H1 (cell line): ENCODE measurements at regions not wholly inside any gene's neighbourhood (a gene's known extent, or its start where the extent isn't known, plus 50 kb on each side); places are given as distances from the start of the nearest gene placed in this dataset.

Experiments used
- CTCF ChIA-PET: fragments of 300-600 bp; sonication (Branson Sonifier 250); formaldehyde crosslinking; loops from one replicate; lab custom pipeline; 2021; ENCODE audit not compliant: partially characterized antibody; lab: Charles Lee
- POLR2A ChIA-PET: fragments of 300-600 bp; sonication (Branson Sonifier 250); formaldehyde crosslinking; loops from one replicate; lab custom pipeline; 2021; ENCODE audit warnings: inconsistent platforms; ENCODE audit not compliant: partially characterized antibody; lab: Charles Lee
- DNase-seq, 2 experiments: peaks; one replicate each; pipeline versions ENCODE4 v3.0.0 to v3.0.0-alpha.2; 2010 to 2022; ENCODE audit warnings: low spot score in 2 of 2, low read depth in 1 of 2, mixed read lengths in 1 of 2
- FAIRE-seq: peaks from 2 replicates; lab custom pipeline; 2011; peaks lifted over from hg19 to GRCh38; lab: Jason Lieb, UNC
- H2AFZ ChIP-seq: 2 replicates; pipeline ENCODE4 v1.8.1; 2012; ENCODE audit warnings: low read length, inconsistent platforms
- H2AK5ac ChIP-seq: 2 replicates; pipeline ENCODE4 v1.6.1; 2013; ENCODE audit warnings: low read depth, low read length
- H2BK120ac ChIP-seq: replicated peaks from 2 replicates; pipeline ENCODE3; 2013; ENCODE audit warnings: low read depth, low read length, inconsistent platforms
- H2BK12ac ChIP-seq: 2 replicates; pipeline ENCODE4 v1.6.1; 2013; ENCODE audit warnings: low read depth, low read length
- H2BK15ac ChIP-seq: 2 replicates; pipeline ENCODE4 v1.6.1; 2013; ENCODE audit warnings: low read length
- H2BK20ac ChIP-seq: 2 replicates; pipeline ENCODE4 v1.6.1; 2013; ENCODE audit warnings: low read length
- H2BK5ac ChIP-seq: 2 replicates; pipeline ENCODE4 v1.6.1; 2013; ENCODE audit warnings: low read depth, low read length
- H3K14ac ChIP-seq: 2 replicates; pipeline ENCODE4 v1.6.1; 2013; ENCODE audit warnings: inconsistent platforms; ENCODE audit not compliant: insufficient read length
- H3K18ac ChIP-seq: 2 replicates; pipeline ENCODE4 v1.6.1; 2013; ENCODE audit warnings: low read length; ENCODE audit errors: extremely low read depth
- H3K23ac ChIP-seq: 2 replicates; pipeline ENCODE4 v1.6.1; 2013; ENCODE audit warnings: inconsistent platforms; ENCODE audit not compliant: insufficient read length
- H3K23me2 ChIP-seq: 2 replicates; pipeline ENCODE4 v1.6.1; 2013; ENCODE audit warnings: low read depth, low read length
- H3K27ac ChIP-seq: 2 replicates; pipeline ENCODE4 v1.6.1; 2011; ENCODE audit warnings: low read depth, low read length, inconsistent platforms
- H3K27me3 ChIP-seq, 4 experiments: replicated peaks in 1 of 4; 1 replicate in 1 of 4; 2 replicates in 3 of 4; pipeline versions ENCODE4 v1.6.1 to v1.8.1; 2011 to 2013; ENCODE audit warnings: low read length in 3 of 4, mild to moderate bottlenecking in 3 of 4, inconsistent platforms in 2 of 4, mixed read lengths in 2 of 4, moderate library complexity in 1 of 4; ENCODE audit not compliant: control insufficient read depth in 3 of 4, insufficient read depth in 3 of 4; ENCODE audit errors: extremely low read depth in 1 of 4
- H3K36me3 ChIP-seq, 4 experiments: 2 replicates each; pipeline versions ENCODE4 v1.6.1 to v1.8.1; 2011 to 2013; ENCODE audit warnings: mild to moderate bottlenecking in 4 of 4, low read length in 3 of 4, moderate library complexity in 2 of 4, control low read depth in 1 of 4, inconsistent platforms in 1 of 4; ENCODE audit not compliant: insufficient read depth in 4 of 4, control insufficient read depth in 2 of 4
- H3K4ac ChIP-seq: replicated peaks from 2 replicates; pipeline ENCODE3; 2013; ENCODE audit warnings: low read length, low read depth, mixed read lengths, inconsistent platforms; ENCODE audit not compliant: insufficient read length
- H3K4me1 ChIP-seq, 4 experiments: replicated peaks in 1 of 4; 1 replicate in 1 of 4; 2 replicates in 3 of 4; pipeline versions ENCODE4 v1.6.1 to v1.8.1; 2011 to 2013; ENCODE audit warnings: low read length in 3 of 4, inconsistent platforms in 2 of 4, mixed read lengths in 1 of 4; ENCODE audit not compliant: insufficient read depth in 4 of 4, control insufficient read depth in 3 of 4
- H3K4me2 ChIP-seq, 2 experiments: 2 replicates each; pipeline versions ENCODE4 v1.6.1 to v1.8.1; 2011 to 2013; ENCODE audit warnings: low read depth in 2 of 2, low read length in 2 of 2, control low read depth in 1 of 2, inconsistent platforms in 1 of 2, mild to moderate bottlenecking in 1 of 2; ENCODE audit not compliant: insufficient read depth in 1 of 2
- H3K4me3 ChIP-seq, 4 experiments: fragments of 200-600, 300-600 bp in 1 of 4; sonication (generic), shearing (Covaris generic), sonication (Bioruptor Twin) in 1 of 4; 2 replicates each; pipeline versions ENCODE4 v1.5.1 to v1.8.1; 2011 to 2016; ENCODE audit warnings: low read length in 4 of 4, low read depth in 3 of 4, control low read depth in 2 of 4, inconsistent platforms in 2 of 4, mild to moderate bottlenecking in 2 of 4, mixed read lengths in 1 of 4, moderate library complexity in 1 of 4; ENCODE audit not compliant: insufficient read depth in 2 of 4; ENCODE audit errors: extremely low read depth in 1 of 4
- H3K56ac ChIP-seq: replicated peaks from 2 replicates; pipeline ENCODE3; 2013; ENCODE audit warnings: low read depth, mild to moderate bottlenecking, mixed read lengths, low read length, inconsistent platforms; ENCODE audit not compliant: insufficient read length
- H3K79me1 ChIP-seq: 2 replicates; pipeline ENCODE4 v1.6.1; 2013; ENCODE audit warnings: low read depth, low read length, control low read depth
- H3K79me2 ChIP-seq, 2 experiments: 2 replicates each; pipeline versions ENCODE4 v1.6.1 to v1.8.1; 2012 to 2013; ENCODE audit warnings: low read length in 2 of 2, mild to moderate bottlenecking in 2 of 2, inconsistent platforms in 1 of 2; ENCODE audit not compliant: insufficient read depth in 2 of 2, control insufficient read depth in 1 of 2
- H3K9ac ChIP-seq, 4 experiments: replicated peaks in 1 of 4; 1 replicate in 1 of 4; 2 replicates in 3 of 4; pipeline versions ENCODE4 v1.6.1 to v1.8.1; 2011 to 2013; ENCODE audit warnings: low read depth in 3 of 4, low read length in 3 of 4, control low read depth in 2 of 4, mild to moderate bottlenecking in 2 of 4, moderate library complexity in 2 of 4, inconsistent platforms in 1 of 4; ENCODE audit errors: extremely low read depth in 1 of 4
- H3K9me3 ChIP-seq, 2 experiments: 2 replicates each; pipeline versions ENCODE4 v1.6.1 to v1.8.1; 2012 to 2013; ENCODE audit warnings: mild to moderate bottlenecking in 2 of 2, moderate library complexity in 2 of 2, control low read depth in 1 of 2, inconsistent platforms in 1 of 2, low read depth in 1 of 2, low read length in 1 of 2, mixed read lengths in 1 of 2; ENCODE audit not compliant: insufficient read depth in 2 of 2
- H4K20me1 ChIP-seq, 2 experiments: replicated peaks in 1 of 2; 2 replicates each; pipeline versions ENCODE3 to v1.8.1; 2011 to 2013; ENCODE audit warnings: inconsistent platforms in 2 of 2, low read length in 2 of 2, mild to moderate bottlenecking in 1 of 2; ENCODE audit not compliant: insufficient read depth in 2 of 2, control insufficient read depth in 1 of 2
- H4K5ac ChIP-seq: 2 replicates; pipeline ENCODE4 v1.6.1; 2013; ENCODE audit warnings: low read length, low read depth, mixed read lengths, inconsistent platforms; ENCODE audit not compliant: insufficient read length
- H4K8ac ChIP-seq: 2 replicates; pipeline ENCODE4 v1.8.0; 2013; ENCODE audit warnings: mild to moderate bottlenecking, moderate library complexity, low read length, inconsistent platforms; ENCODE audit not compliant: insufficient read depth; ENCODE audit errors: extremely low read depth
- H4K91ac ChIP-seq: replicated peaks from 2 replicates; pipeline ENCODE3; 2013; ENCODE audit warnings: low read length, mixed read lengths, inconsistent platforms; ENCODE audit not compliant: insufficient read length
- CBX8 ChIP-seq: fragments of 300-800, 300-1000 bp; sonication (generic); IDR thresholded peaks from 2 replicates; pipeline ENCODE4 v1.7.1; 2016; ENCODE audit warnings: low read depth, low read length, borderline replicate concordance
- CHD2 ChIP-seq: IDR thresholded peaks from 2 replicates; pipeline ENCODE4 v1.6.1; 2012; ENCODE audit warnings: low read length, improper control_type of control experiment
- CREB1 ChIP-seq: IDR thresholded peaks from 2 replicates; pipeline ENCODE4 v1.6.1; 2012; ENCODE audit warnings: inconsistent platforms
- GTF2F1 ChIP-seq: IDR thresholded peaks from 2 replicates; pipeline ENCODE4 v1.6.1; 2012; ENCODE audit warnings: low read depth, low read length, improper control_type of control experiment, borderline replicate concordance
- JUN ChIP-seq: IDR thresholded peaks from 2 replicates; pipeline ENCODE4 v1.6.1; 2011; ENCODE audit warnings: low read depth, mild to moderate bottlenecking, improper control_type of control experiment, low read length
- KDM4A ChIP-seq: IDR thresholded peaks from one replicate; pipeline ENCODE4 v1.7.1; 2012; ENCODE audit warnings: low read depth, mild to moderate bottlenecking, moderate library complexity, low read length, inconsistent platforms; ENCODE audit not compliant: severe bottlenecking
- NANOG ChIP-seq: IDR thresholded peaks from 2 replicates; pipeline ENCODE4 v1.6.1; 2011; ENCODE audit warnings: low read length, low read depth, mild to moderate bottlenecking, inconsistent platforms; ENCODE audit not compliant: insufficient read depth, poor library complexity, severe bottlenecking
- POLR2A ChIP-seq, 2 experiments: IDR thresholded peaks; 1 replicate in 1 of 2; 2 replicates in 1 of 2; pipeline ENCODE4 v1.6.1; 2011; ENCODE audit warnings: low read depth in 2 of 2, low read length in 2 of 2, mild to moderate bottlenecking in 2 of 2; ENCODE audit errors: control extremely low read depth in 1 of 2
- POLR2AphosphoS5 ChIP-seq: IDR thresholded peaks from 2 replicates; pipeline ENCODE4 v1.6.1; 2011; ENCODE audit warnings: low read depth, low read length
- SAP30 ChIP-seq: fragments of 300-600 bp; sonication (generic); IDR thresholded peaks from 2 replicates; pipeline ENCODE4 v1.7.1; 2012; ENCODE audit warnings: low read length, moderate library complexity, mild to moderate bottlenecking, inconsistent platforms; ENCODE audit not compliant: insufficient read depth, insufficient replicate concordance
- SIX5 ChIP-seq: IDR thresholded peaks from 2 replicates; pipeline ENCODE4 v1.6.1; 2011; ENCODE audit warnings: mild to moderate bottlenecking, low read depth, low read length
- SP1 ChIP-seq: IDR thresholded peaks from 2 replicates; pipeline ENCODE4 v1.6.1; 2011; ENCODE audit warnings: low read depth, low read length
- SP4 ChIP-seq: IDR thresholded peaks from 2 replicates; pipeline ENCODE4 v1.6.1; 2012; ENCODE audit warnings: low read length, inconsistent platforms
- SUZ12 ChIP-seq: fragments of 200-600 bp; sonication (generic); IDR thresholded peaks from 2 replicates; pipeline ENCODE4 v1.6.1; 2012; ENCODE audit warnings: mild to moderate bottlenecking, inconsistent platforms, low read length, moderate library complexity, mixed read lengths
- YY1 ChIP-seq: IDR thresholded peaks from 2 replicates; pipeline ENCODE4 v1.6.1; 2011; ENCODE audit warnings: low read depth, mild to moderate bottlenecking, low read length
- WGBS, 2 experiments: shearing (Covaris generic) in 1 of 2; methylation state at CpG; one replicate each; pipeline versions ENCODE4 v1.1.6 to v1.1.7; 2013 to 2015; ENCODE audit warnings: low lambda C conversion rate in 2 of 2, mixed read lengths in 2 of 2, inconsistent platforms in 1 of 2, low coverage in 1 of 2, missing lambda C conversion rate in 1 of 2; ENCODE audit not compliant: insufficient replicate concordance in 2 of 2, insufficient coverage in 1 of 2, insufficient read length in 1 of 2; ENCODE audit errors: extremely low coverage in 1 of 2, missing lambda C conversion rate in 1 of 2; 5-methylcytosine and 5-hydroxymethylcytosine counted together
- TF ChIP-seq, protein P1 (sequence below): IDR thresholded peaks from 2 replicates; pipeline ENCODE4 v1.6.1; 2012; ENCODE audit warnings: inconsistent platforms

DNA sequence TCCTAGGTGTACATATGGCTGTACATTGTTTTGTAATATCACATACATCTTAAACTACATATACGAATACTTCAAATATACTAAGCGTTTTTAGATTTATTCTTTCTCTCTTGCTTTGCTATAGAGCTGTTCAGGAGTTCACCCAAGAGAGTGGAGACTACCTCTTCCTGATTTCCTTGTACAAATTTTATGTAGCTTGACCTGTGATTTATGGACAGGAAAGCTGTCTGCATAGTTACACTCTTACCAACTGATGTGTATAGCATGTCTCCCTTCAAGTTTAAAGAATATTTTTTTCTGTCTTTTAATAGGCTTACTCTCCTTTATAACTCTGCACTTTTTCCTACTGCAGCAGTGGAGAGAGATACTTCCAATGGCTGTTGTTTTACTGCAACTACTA is 428.7 kb downstream of the NDFIP2 start:
- CTCF ChIA-PET, result no interaction called here
- Histone ChIP-seq H2BK15ac (no peak overlapping the region), H3K27ac (no peak overlapping the region), H3K79me2 (no peaks in the 10 kb centered on the region), H2BK20ac (no peak overlapping the region), H3K14ac (no peak overlapping the region), H2BK5ac (no peak overlapping the region), H2AK5ac (no peak overlapping the region), H3K18ac (no peak overlapping the region), H4K20me1 (no peaks in the 10 kb centered on the region), H4K8ac (no peak overlapping the region), H3K27me3 (peaks cover 0 to 1% (median 0%) of the 10 kb centered on the region in 4 experiments; a peak in 1 of 7 replicates), H2BK12ac (no peak overlapping the region), H3K23me2 (no peaks in the 10 kb centered on the region; the same call in 1 of the 2 replicates), H3K36me3 (no peaks in the 10 kb centered on the region), H3K4me3 (no peak overlapping the region), H2AFZ (no peak overlapping the region), H4K91ac (no peak overlapping the region), H3K56ac (no peak overlapping the region), H3K4me2 (no peak overlapping the region), H3K9me3 (no peaks in the 10 kb centered on the region), H4K5ac (no peak overlapping the region), H3K4ac (no peak overlapping the region), H3K23ac (no peak overlapping the region), H3K9ac (no peak overlapping the region), H2BK120ac (no peak overlapping the region), H3K79me1 (no peaks in the 10 kb centered on the region), H3K4me1 (peaks cover 0 to 2% (median 0%) of the 10 kb centered on the region in 4 experiments; a peak in 1 of 7 replicates)
- 93% methylated on average over 2 of the region's 2 CpGs; no CpG with 5 or more reads in 1 of the 2 experiments for WGBS, 2 experiments
- FAIRE-seq (no peak), DNase-seq (no peak)
- POLR2A ChIA-PET, result no interaction called here
- TF ChIP-seq SP4, result no peak
- TF ChIP-seq SUZ12, result no peak
- TF ChIP-seq CBX8, result no peak
- TF ChIP-seq JUN, result no peak
- no peak for TF ChIP-seq SIX5
- TF ChIP-seq SAP30, result no peak
- TF ChIP-seq YY1, result no peak
- no peak for TF ChIP-seq POLR2AphosphoS5
- no peak for TF ChIP-seq CHD2
- TF ChIP-seq KDM4A, result no peak
- TF ChIP-seq, protein P1, sequence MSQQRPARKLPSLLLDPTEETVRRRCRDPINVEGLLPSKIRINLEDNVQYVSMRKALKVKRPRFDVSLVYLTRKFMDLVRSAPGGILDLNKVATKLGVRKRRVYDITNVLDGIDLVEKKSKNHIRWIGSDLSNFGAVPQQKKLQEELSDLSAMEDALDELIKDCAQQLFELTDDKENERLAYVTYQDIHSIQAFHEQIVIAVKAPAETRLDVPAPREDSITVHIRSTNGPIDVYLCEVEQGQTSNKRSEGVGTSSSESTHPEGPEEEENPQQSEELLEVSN, result no peak
- no peak for TF ChIP-seq SP1
- no peak for TF ChIP-seq POLR2A (IDR thresholded peaks at IDR 0.05; ENCODE audit: control extremely low read depth in 1 of 2, low read depth in 2 of 2, low read length in 2 of 2)
- TF ChIP-seq NANOG, result no peak
- TF ChIP-seq CREB1, result no peak
- TF ChIP-seq GTF2F1, result no peak
